Caco-2 (cell line): ENCODE measurements at regions not wholly inside any gene's neighbourhood (a gene's known extent, or its start where the extent isn't known, plus 50 kb on each side); places are given as distances from the start of the nearest gene placed in this dataset.

Source experiments
- BruUV-seq: library from RNA; stranded (reverse); fragments of 400-500 nt; replicated peaks from 2 replicates; lab custom pipeline; 2021; lab: Mats Ljungman, UMichigan
- CTCF ChIA-PET: fragments of 300-600 bp; sonication (Branson Sonifier 250); formaldehyde crosslinking; loops from one replicate; lab custom pipeline; 2022; ENCODE audit warnings: antibody characterized with exemption; lab: Charles Lee
- POLR2A ChIA-PET: fragments of 300-600 bp; sonication (Branson Sonifier 250); formaldehyde crosslinking; loops from one replicate; lab custom pipeline; 2022; ENCODE audit warnings: antibody characterized with exemption; lab: Charles Lee
- DNase-seq, 2 experiments: peaks; one replicate each; pipeline versions ENCODE4 v3.0.0 to v3.0.0-alpha.2; 2020 to 2022
- H3K27me3 ChIP-seq: replicated peaks from 2 replicates; pipeline ENCODE4 v1.6.0; 2011; ENCODE audit warnings: low read length; ENCODE audit not compliant: control insufficient read depth, insufficient read depth
- H3K36me3 ChIP-seq: 2 replicates; pipeline ENCODE4 v1.5.1; 2011; ENCODE audit warnings: low read length; ENCODE audit not compliant: control insufficient read depth, insufficient read depth
- H3K4me1 ChIP-seq: fragments of 250-450 bp; sonication (Bioruptor Pico); 2 replicates; pipeline ENCODE4 v1.5.1; 2020; ENCODE audit warnings: mild to moderate bottlenecking
- H3K4me3 ChIP-seq: 2 replicates; pipeline ENCODE4 v1.5.1; 2011; ENCODE audit warnings: low read depth, mild to moderate bottlenecking, control low read depth, low read length
- H3K9me3 ChIP-seq: fragments of 250-450 bp; sonication (Bioruptor Pico); 2 replicates; pipeline ENCODE4 v1.5.1; 2020; ENCODE audit warnings: mild to moderate bottlenecking, moderate library complexity
- H3K27ac Mint-ChIP-seq: one replicate; pipeline ENCODE4 v1.8.0; 2022; ENCODE audit warnings: mixed read lengths; ENCODE audit not compliant: unreplicated experiment
- H3K27me3 Mint-ChIP-seq: one replicate; pipeline ENCODE4 v1.8.0; 2022; ENCODE audit warnings: mixed read lengths; ENCODE audit not compliant: insufficient read depth, unreplicated experiment
- H3K36me3 Mint-ChIP-seq: one replicate; pipeline ENCODE4 v1.8.0; 2022; ENCODE audit warnings: mild to moderate bottlenecking, mixed read lengths; ENCODE audit not compliant: insufficient read depth, unreplicated experiment
- H3K4me1 Mint-ChIP-seq: one replicate; pipeline ENCODE4 v1.8.0; 2022; ENCODE audit warnings: low read depth, mixed read lengths; ENCODE audit not compliant: unreplicated experiment
- H3K4me3 Mint-ChIP-seq: one replicate; pipeline ENCODE4 v1.8.0; 2022; ENCODE audit warnings: mild to moderate bottlenecking, moderate library complexity, mixed read lengths; ENCODE audit not compliant: unreplicated experiment
- H3K9me3 Mint-ChIP-seq: one replicate; pipeline ENCODE4 v1.8.0; 2022; ENCODE audit warnings: mixed read lengths; ENCODE audit not compliant: unreplicated experiment
- intact Hi-C: fragments of 100-400 bp; cut with micrococcal nuclease; formaldehyde crosslinking; loops from one replicate; pipeline ENCODE4 v1.10.0; 2022; ENCODE audit not compliant: unreplicated experiment
- TF ChIP-seq, protein P1 (sequence below), 2 experiments: fragments of 200-600 bp in 1 of 2; IDR thresholded peaks; 1 replicate in 1 of 2; 2 replicates in 1 of 2; pipeline versions ENCODE4 v1.5.1 to v1.8.0; 2011 to 2022; ENCODE audit warnings: antibody characterized with exemption in 1 of 2, control low read depth in 1 of 2, inconsistent platforms in 1 of 2, low read depth in 1 of 2, low read length in 1 of 2, mild to moderate bottlenecking in 1 of 2, moderate library complexity in 1 of 2; ENCODE audit not compliant: insufficient read depth in 1 of 2, severe bottlenecking in 1 of 2, unreplicated experiment in 1 of 2

DNA sequence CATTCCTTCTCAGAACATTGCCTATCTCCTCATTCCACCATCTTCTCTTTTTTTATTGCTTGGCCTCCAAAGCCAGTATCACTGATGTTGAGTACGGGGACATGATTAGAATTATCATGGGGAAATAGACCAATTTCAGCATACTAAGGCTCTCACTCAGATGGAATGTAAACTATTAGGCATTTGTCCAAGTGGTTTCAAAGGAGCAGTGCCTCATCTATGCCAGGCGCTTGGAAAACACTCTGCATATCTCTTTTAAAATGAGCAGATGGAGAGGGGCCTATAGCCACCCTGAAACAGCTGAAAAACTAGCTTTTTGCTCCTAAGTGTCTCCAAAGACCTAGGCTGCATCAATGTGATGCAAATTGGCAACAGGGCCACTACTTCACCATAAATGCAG lies 150.8 kb upstream of the DIPK2B start:
- intact Hi-C loops, result no loop called here
- TF ChIP-seq, protein P1, sequence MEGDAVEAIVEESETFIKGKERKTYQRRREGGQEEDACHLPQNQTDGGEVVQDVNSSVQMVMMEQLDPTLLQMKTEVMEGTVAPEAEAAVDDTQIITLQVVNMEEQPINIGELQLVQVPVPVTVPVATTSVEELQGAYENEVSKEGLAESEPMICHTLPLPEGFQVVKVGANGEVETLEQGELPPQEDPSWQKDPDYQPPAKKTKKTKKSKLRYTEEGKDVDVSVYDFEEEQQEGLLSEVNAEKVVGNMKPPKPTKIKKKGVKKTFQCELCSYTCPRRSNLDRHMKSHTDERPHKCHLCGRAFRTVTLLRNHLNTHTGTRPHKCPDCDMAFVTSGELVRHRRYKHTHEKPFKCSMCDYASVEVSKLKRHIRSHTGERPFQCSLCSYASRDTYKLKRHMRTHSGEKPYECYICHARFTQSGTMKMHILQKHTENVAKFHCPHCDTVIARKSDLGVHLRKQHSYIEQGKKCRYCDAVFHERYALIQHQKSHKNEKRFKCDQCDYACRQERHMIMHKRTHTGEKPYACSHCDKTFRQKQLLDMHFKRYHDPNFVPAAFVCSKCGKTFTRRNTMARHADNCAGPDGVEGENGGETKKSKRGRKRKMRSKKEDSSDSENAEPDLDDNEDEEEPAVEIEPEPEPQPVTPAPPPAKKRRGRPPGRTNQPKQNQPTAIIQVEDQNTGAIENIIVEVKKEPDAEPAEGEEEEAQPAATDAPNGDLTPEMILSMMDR (IDR thresholded peaks at IDR 0.05; ENCODE audit: insufficient read depth in 1 of 2, low read depth in 1 of 2, low read length in 1 of 2, severe bottlenecking in 1 of 2, unreplicated experiment in 1 of 2), result no peak
- CTCF ChIA-PET, result no interaction called here

DNA sequence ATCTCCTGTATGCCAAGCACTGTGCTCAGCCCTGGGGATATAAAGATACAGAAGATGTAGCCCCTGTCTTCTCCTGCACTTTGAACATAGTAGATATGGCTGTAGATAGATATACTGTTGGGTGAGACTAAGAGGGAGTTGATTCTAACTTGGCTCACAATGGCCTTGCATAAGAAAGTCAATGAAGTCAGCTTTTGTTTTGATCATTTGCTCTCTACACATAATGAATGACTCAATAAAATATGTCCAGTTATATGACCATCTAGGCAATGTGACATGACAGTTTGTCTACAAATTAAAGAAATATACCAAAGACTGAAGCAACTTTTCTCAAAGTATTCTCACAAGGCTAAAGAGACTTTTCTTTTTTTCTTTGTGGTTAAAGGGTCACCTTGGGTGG lies 147.6 kb upstream of the DIPK2B start:
- H3K27me3 Mint-ChIP-seq, result no peaks in the 10 kb centered on the region
- TF ChIP-seq, protein P1 (IDR thresholded peaks at IDR 0.05; ENCODE audit: insufficient read depth in 1 of 2, low read depth in 1 of 2, low read length in 1 of 2, severe bottlenecking in 1 of 2, unreplicated experiment in 1 of 2), result no peak
- Histone ChIP-seq H3K4me3 (no peak overlapping the region), H3K9me3 (no peaks in the 10 kb centered on the region), H3K36me3 (no peaks in the 10 kb centered on the region), H3K4me1 (no peaks in the 10 kb centered on the region), H3K27me3 (no peaks in the 10 kb centered on the region)
- no peaks in the 10 kb centered on the region for H3K4me1 Mint-ChIP-seq
- H3K9me3 Mint-ChIP-seq, result peaks cover 17% of the 10 kb centered on the region
- CTCF ChIA-PET, result no interaction called here
- DNase-seq, result no peak
- intact Hi-C loops, result no loop called here
- no peaks in the 10 kb centered on the region for H3K36me3 Mint-ChIP-seq
- no peak overlapping the region for H3K27ac Mint-ChIP-seq
- no peak overlapping the region for H3K4me3 Mint-ChIP-seq
- POLR2A ChIA-PET, result no interaction called here
- no TSS peak for BruUV-seq

More for the DNA sequence above, 150.8 kb upstream of the DIPK2B start:
- no peaks in the 10 kb centered on the region for H3K4me1 ChIP-seq
- Mint-ChIP-seq H3K9me3 (peaks cover 23% of the 10 kb centered on the region), H3K27ac (no peak overlapping the region), H3K4me1 (no peaks in the 10 kb centered on the region), H3K4me3 (no peak overlapping the region), H3K27me3 (no peaks in the 10 kb centered on the region), H3K36me3 (no peaks in the 10 kb centered on the region)
- no TSS peak for BruUV-seq
- no peaks in the 10 kb centered on the region for H3K27me3 ChIP-seq
- DNase-seq, result no peak
- H3K36me3 ChIP-seq, result no peaks in the 10 kb centered on the region
- POLR2A ChIA-PET, result no interaction called here
- H3K4me3 ChIP-seq, result no peak overlapping the region
- no peaks in the 10 kb centered on the region for H3K9me3 ChIP-seq

DNA sequence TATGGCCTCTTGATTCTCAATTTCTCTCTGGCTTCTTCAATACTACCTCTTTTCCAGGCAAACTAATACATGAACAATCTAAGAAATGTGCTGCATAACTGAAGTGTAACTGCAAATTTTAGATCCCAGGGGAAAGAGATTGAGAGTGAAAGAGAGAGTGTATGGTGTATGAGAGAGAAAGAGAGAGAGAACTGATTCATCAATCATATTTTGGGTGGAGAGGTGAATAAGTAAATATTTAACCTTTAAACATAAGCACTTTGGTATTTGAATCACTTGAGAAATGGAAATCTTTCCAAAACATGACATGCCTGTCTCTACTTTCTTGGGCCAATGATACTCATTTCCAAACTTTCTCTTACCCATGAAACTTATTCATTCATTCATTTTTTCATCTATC lies 147.2 kb upstream of the DIPK2B start:
- TF ChIP-seq, protein P1 (IDR thresholded peaks at IDR 0.05; ENCODE audit: insufficient read depth in 1 of 2, low read depth in 1 of 2, low read length in 1 of 2, severe bottlenecking in 1 of 2, unreplicated experiment in 1 of 2), result no peak
- Histone ChIP-seq H3K9me3 (no peaks in the 10 kb centered on the region), H3K4me3 (no peak overlapping the region), H3K27me3 (no peaks in the 10 kb centered on the region), H3K4me1 (no peaks in the 10 kb centered on the region), H3K36me3 (no peaks in the 10 kb centered on the region)
- POLR2A ChIA-PET, result no interaction called here
- no peak for DNase-seq
- Mint-ChIP-seq H3K27me3 (no peaks in the 10 kb centered on the region), H3K4me3 (no peak overlapping the region), H3K36me3 (no peaks in the 10 kb centered on the region), H3K9me3 (peaks cover 13% of the 10 kb centered on the region), H3K4me1 (no peaks in the 10 kb centered on the region), H3K27ac (no peak overlapping the region)
- CTCF ChIA-PET, result no interaction called here
- intact Hi-C loops, result no loop called here
- no TSS peak for BruUV-seq
